ENCODE measurements at regions not wholly inside any gene's neighbourhood (a gene's known extent, or its start where the extent isn't known, plus 50 kb on each side); places are given as distances from the start of the nearest gene placed in this dataset.

DNA sequence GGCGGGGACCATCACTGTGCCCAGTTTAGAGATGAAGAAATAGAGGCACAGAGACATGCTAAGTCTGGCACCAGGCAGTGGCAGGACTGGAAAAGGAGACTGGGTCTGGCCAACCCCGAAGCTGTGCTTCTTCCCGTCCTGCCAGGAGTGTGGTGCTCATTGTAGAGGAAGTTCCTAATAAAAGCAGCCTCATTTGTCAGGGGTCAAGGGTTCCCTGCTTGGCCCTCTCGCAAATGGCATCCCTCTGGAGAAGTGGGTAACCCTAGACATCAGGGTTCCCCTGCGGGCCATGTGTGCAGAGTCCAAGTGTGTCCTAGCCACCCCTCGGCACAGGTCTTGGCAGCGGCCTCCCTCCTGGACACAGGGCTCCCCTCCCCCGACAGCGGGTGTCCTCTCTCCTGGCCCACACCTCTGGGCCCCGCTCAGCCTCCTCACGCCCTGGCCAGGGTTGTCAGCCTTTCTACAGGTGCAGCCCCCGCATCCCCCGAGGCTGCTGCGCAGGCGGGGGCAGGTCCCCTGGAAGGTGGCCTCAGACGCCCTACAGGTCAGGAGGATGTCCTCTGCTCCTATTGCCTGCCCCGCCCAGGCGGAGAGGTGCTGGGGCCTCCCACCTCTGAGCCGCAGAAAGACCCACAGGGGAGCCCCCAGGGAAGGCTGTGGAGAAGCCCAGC lies 61.8 kb upstream of the PRR20G start:
- TF ChIP-seq, protein P1, sequence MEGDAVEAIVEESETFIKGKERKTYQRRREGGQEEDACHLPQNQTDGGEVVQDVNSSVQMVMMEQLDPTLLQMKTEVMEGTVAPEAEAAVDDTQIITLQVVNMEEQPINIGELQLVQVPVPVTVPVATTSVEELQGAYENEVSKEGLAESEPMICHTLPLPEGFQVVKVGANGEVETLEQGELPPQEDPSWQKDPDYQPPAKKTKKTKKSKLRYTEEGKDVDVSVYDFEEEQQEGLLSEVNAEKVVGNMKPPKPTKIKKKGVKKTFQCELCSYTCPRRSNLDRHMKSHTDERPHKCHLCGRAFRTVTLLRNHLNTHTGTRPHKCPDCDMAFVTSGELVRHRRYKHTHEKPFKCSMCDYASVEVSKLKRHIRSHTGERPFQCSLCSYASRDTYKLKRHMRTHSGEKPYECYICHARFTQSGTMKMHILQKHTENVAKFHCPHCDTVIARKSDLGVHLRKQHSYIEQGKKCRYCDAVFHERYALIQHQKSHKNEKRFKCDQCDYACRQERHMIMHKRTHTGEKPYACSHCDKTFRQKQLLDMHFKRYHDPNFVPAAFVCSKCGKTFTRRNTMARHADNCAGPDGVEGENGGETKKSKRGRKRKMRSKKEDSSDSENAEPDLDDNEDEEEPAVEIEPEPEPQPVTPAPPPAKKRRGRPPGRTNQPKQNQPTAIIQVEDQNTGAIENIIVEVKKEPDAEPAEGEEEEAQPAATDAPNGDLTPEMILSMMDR (conservative IDR thresholded peaks at IDR 0.05; ENCODE audit: control insufficient read depth, insufficient read depth, low read depth, low read length), result no peak
- no peak overlapping the region for H3K4me3 ChIP-seq (ENCODE audit: control insufficient read depth, low read depth, low read length)
- DNase-seq (ENCODE audit: low read depth), result no peak

DNA sequence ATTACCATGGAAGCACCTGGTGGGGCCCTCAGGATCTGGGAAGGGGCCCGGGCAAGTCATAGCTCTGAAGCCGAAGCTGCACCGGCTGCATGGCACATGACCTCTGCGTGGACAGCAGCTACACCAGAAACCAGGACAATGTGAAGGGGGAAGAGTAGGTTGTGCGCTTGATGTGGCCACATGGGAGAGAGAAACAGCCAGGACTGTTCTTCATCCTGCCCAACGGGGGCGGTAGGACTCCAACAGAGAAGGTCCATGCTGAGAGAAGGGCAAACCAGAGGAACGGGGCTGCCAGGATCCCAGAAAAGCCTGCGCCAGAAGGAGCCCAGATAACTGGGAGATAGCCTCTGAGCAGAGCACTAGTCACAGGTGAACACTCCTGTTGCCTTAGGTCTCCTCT lies 54.9 kb upstream of the PRR20G start:
- TF ChIP-seq, protein P1 (conservative IDR thresholded peaks at IDR 0.05; ENCODE audit: control insufficient read depth, insufficient read depth, low read depth, low read length), result no peak
- no peak for DNase-seq (ENCODE audit: low read depth)
- H3K4me3 ChIP-seq (ENCODE audit: control insufficient read depth, low read depth, low read length), result no peak overlapping the region

DNA sequence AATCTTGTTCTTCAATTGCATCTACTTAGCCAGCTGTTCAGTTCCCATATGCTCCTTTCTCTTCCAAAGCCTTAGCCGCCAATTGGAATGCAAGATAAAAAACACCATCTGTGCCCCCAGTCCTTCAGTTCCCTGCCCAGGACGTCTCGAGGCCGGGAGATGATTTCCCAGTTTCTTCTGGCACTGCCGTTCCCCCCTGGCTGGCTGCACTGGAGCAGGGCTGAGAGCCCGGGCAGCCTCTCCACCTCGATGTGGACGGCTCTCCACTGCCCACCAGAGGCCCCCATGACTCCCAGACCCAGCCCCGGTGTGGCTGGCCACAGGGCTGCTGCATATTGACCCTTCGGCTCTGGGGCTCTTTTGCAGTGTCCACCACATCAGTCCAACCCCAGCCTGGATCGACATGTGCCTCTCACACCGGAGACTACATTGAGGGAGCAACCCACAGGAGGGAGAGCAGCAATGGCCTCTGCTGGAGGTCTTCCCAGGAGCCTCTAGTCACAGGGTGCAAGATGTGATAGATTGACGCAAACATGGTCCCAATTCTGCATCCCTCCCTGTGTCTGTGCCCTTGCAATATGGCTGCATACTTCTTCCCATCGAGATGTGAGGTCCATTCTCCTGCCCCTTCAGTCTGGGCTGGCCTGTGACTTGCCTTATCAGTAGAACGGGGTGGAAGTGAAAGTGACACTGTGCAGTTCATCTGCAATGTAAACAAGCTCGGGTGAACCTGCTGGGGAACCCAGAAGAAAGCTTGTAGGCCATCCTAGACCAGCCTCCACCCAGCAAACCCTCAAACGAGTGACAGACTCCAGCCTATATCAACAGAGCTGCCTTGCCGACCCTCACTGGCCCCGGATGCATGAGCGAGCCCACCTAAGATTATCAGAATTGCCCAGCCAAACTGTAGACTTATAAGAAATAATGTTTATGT lies 52.3 kb upstream of the PRR20G start:
- DNase-seq (ENCODE audit: low read depth), result no peak
- TF ChIP-seq, protein P1 (conservative IDR thresholded peaks at IDR 0.05; ENCODE audit: control insufficient read depth, insufficient read depth, low read depth, low read length), result no peak

DNA sequence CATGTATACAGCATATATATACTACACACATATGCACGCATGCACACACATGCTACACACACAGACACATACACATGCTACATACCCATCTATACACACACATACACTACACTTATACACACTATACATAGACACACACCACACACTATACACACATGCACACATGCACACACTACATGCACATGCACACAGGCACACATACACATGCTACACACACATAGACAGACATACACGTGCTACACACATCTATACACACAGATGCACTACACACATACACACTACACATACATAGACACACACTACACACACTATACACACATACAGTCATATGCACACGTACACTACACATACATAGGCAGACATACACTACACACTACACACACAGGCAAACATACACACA lies 51.2 kb upstream of the PRR20G start:
- no peak overlapping the region for H3K4me3 ChIP-seq (ENCODE audit: control insufficient read depth, low read depth, low read length)
- TF ChIP-seq, protein P1 (conservative IDR thresholded peaks at IDR 0.05; ENCODE audit: control insufficient read depth, insufficient read depth, low read depth, low read length), result no peak
- no peak for DNase-seq (ENCODE audit: low read depth)

More for the DNA sequence above, 52.3 kb upstream of the PRR20G start:
- no peak overlapping the region for H3K4me3 ChIP-seq (ENCODE audit: control insufficient read depth, low read depth, low read length)

DNA sequence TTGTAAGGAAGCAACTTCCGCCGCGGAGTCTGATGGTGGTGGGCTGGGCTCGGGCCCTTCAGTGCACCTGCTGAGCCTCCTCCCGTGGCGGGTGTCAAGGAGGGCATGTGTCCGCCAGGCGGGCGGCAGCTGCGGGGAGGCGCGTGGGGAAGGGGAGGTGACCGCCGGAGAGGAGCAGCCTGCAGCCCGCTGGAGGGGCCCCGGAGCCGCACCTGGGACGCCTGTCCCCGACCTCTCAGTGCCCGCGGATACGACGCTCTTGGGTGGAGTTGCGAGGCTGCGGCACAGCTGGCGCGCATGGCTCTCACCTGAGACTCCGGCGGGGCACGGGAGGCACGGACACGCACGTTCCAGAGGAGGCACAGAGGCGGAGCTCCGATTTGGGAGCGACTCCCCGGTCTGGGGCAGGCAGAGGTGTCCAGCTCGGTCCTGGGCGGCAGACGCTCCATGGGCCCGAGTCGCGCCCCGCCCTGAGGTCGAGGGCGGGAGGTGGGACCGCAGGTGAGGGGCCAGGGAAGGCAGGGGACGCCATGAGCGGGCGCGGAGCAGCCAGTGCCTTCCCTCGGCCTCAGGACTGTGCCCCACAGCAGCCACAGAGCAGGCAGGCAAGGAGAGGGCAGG lies 50.2 kb upstream of the PRR20G start:
- no peak overlapping the region for H3K4me3 ChIP-seq (ENCODE audit: control insufficient read depth, low read depth, low read length)
- DNase-seq (ENCODE audit: low read depth), result no peak
- TF ChIP-seq, protein P1 (conservative IDR thresholded peaks at IDR 0.05; ENCODE audit: control insufficient read depth, insufficient read depth, low read depth, low read length), result no peak
